GM18502 (cell line): ENCODE measurements at regions not wholly inside any gene's neighbourhood (a gene's known extent, or its start where the extent isn't known, plus 50 kb on each side); places are given as distances from the start of the nearest gene placed in this dataset.

Source experiments
- ATAC-seq: cut with Tn5 transposase; IDR thresholded peaks from one replicate; pipeline ENCODE4 v1.9.1; 2021; ENCODE audit warnings: mild to moderate bottlenecking; ENCODE audit not compliant: unreplicated experiment, poor library complexity

- no peak for ATAC-seq
Measured at GRCh38 chr4:123343400-123344041, 53.1 kb upstream of the SPRY1 start.

- no peak for ATAC-seq
Measured at GRCh38 chr4:123345137-123345934, 51.3 kb upstream of the SPRY1 start.

GRCh38 chr4:123345935-123346300 lies 50.7 kb upstream of the SPRY1 start:
- no peak for ATAC-seq

GRCh38 chr4:123346330-123346940 lies 50.2 kb upstream of the SPRY1 start:
- no peak for ATAC-seq
